CD4-positive, alpha-beta T cell (primary cell): ENCODE measurements at regions not wholly inside any gene's neighbourhood (a gene's known extent, or its start where the extent isn't known, plus 50 kb on each side); places are given as distances from the start of the nearest gene placed in this dataset.

Source experiments
- ATAC-seq: fragments of 200-7000 bp; cut with Tn5 transposase; one replicate; pipeline ENCODE4 v1.10.0; 2022; ENCODE audit warnings: mild to moderate bottlenecking; ENCODE audit not compliant: poor library complexity
- CTCF ChIA-PET: fragments of 350-600 bp; sonication (Branson Sonifier 250); formaldehyde crosslinking; loops from one replicate; lab custom pipeline; 2021; ENCODE audit warnings: antibody characterized with exemption, inconsistent platforms; lab: Charles Lee
- POLR2A ChIA-PET: fragments of 350-600 bp; sonication (Branson Sonifier 250); formaldehyde crosslinking; loops from one replicate; lab custom pipeline; 2021; ENCODE audit warnings: antibody characterized with exemption, inconsistent platforms; lab: Charles Lee
- DNase-seq, 14 experiments: peaks; one replicate each; pipeline ENCODE4 v3.0.0-alpha.2; 2013 to 2020; ENCODE audit warnings: mixed read lengths in 2 of 14
- H3K27ac ChIP-seq, 2 donors: one replicate each; pipeline versions ENCODE4 v1.5.1 to v1.7.0; 2013; ENCODE audit warnings: low read length in 2 of 2, low read depth in 1 of 2, mild to moderate bottlenecking in 1 of 2
- H3K27me3 ChIP-seq, 2 experiments: 1 replicate in 1 of 2; 2 replicates in 1 of 2; pipeline versions ENCODE4 v1.6.1 to v1.7.0; 2013; ENCODE audit warnings: low read length in 2 of 2, control low read depth in 1 of 2, mild to moderate bottlenecking in 1 of 2, moderate library complexity in 1 of 2; ENCODE audit not compliant: insufficient read depth in 2 of 2, control insufficient read depth in 1 of 2
- H3K36me3 ChIP-seq: one replicate; pipeline ENCODE4 v1.6.1; 2013; ENCODE audit warnings: low read length, control low read depth; ENCODE audit not compliant: insufficient read depth
- H3K4me1 ChIP-seq: one replicate; pipeline ENCODE4 v1.6.1; 2013; ENCODE audit warnings: low read length, control low read depth; ENCODE audit not compliant: insufficient read depth
- H3K4me3 ChIP-seq: one replicate; pipeline ENCODE4 v1.5.1; 2013; ENCODE audit warnings: mild to moderate bottlenecking, low read length, moderate library complexity
- H3K9me3 ChIP-seq, 2 experiments: 1 replicate in 1 of 2; 2 replicates in 1 of 2; pipeline versions ENCODE4 v1.6.1 to v1.7.0; 2013; ENCODE audit warnings: low read length in 2 of 2, mild to moderate bottlenecking in 2 of 2, control low read depth in 1 of 2, moderate library complexity in 1 of 2; ENCODE audit not compliant: control insufficient read depth in 1 of 2, insufficient read depth in 1 of 2
- H3K27ac Mint-ChIP-seq: one replicate; pipeline ENCODE4 v1.8.0; 2020; ENCODE audit warnings: mixed read lengths
- H3K27me3 Mint-ChIP-seq: one replicate; pipeline ENCODE4 v1.8.0; 2021; ENCODE audit warnings: mixed read lengths
- H3K36me3 Mint-ChIP-seq: one replicate; pipeline ENCODE4 v1.8.0; 2021; ENCODE audit warnings: low read depth, mixed read lengths
- H3K4me1 Mint-ChIP-seq: one replicate; pipeline ENCODE4 v1.8.0; 2021; ENCODE audit warnings: low read depth, mixed read lengths
- H3K4me3 Mint-ChIP-seq: one replicate; pipeline ENCODE4 v1.8.0; 2020; ENCODE audit warnings: mild to moderate bottlenecking, mixed read lengths
- H3K9me3 Mint-ChIP-seq: one replicate; pipeline ENCODE4 v1.8.0; 2020; ENCODE audit warnings: mixed read lengths
- intact Hi-C, 2 experiments: fragments of 100-400 bp; cut with DNase I in 1 of 2; cut with micrococcal nuclease in 1 of 2; formaldehyde crosslinking; loops; one replicate each; pipeline versions ENCODE4 v1.15.1 to v1.9.0; 2023 to 2025; cut with DNase I, micrococcal nuclease
- TF ChIP-seq, protein P1 (sequence below): fragments of 200-600 bp; IDR thresholded peaks from one replicate; pipeline ENCODE4 v1.8.0; 2022; ENCODE audit warnings: antibody characterized with exemption, mild to moderate bottlenecking

DNA sequence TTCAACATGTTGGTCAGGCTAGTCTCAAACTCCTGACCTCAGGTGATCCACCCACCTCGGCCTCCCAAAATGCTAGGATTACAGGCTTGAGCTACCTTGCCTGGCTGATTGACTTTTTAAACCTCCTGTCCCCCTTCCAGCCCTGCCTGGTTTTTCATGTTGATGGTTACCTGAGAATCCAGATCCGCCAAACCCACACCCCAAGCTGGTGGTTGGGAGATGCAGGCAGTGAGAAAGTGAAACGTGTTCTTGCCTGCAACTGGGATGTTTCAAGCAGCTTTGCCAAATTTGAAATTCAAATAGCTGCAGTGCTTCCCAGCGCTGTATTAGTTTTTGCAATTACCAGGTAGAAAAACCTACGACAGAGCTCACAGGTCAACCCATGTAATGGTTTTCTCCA is 238.3 kb upstream of the PWP1 start:
- ATAC-seq (no peak), DNase-seq (no peak)
- Mint-ChIP-seq H3K9me3 (peaks cover 2% of the 10 kb centered on the region), H3K27me3 (no peaks in the 10 kb centered on the region), H3K27ac (no peak overlapping the region), H3K4me1 (peaks cover 27% of the 10 kb centered on the region), H3K4me3 (no peak overlapping the region), H3K36me3 (peaks cover 4% of the 10 kb centered on the region)
- H3K36me3 ChIP-seq, result no peaks in the 10 kb centered on the region
- no peaks in the 10 kb centered on the region for H3K27me3 ChIP-seq
- TF ChIP-seq, protein P1, sequence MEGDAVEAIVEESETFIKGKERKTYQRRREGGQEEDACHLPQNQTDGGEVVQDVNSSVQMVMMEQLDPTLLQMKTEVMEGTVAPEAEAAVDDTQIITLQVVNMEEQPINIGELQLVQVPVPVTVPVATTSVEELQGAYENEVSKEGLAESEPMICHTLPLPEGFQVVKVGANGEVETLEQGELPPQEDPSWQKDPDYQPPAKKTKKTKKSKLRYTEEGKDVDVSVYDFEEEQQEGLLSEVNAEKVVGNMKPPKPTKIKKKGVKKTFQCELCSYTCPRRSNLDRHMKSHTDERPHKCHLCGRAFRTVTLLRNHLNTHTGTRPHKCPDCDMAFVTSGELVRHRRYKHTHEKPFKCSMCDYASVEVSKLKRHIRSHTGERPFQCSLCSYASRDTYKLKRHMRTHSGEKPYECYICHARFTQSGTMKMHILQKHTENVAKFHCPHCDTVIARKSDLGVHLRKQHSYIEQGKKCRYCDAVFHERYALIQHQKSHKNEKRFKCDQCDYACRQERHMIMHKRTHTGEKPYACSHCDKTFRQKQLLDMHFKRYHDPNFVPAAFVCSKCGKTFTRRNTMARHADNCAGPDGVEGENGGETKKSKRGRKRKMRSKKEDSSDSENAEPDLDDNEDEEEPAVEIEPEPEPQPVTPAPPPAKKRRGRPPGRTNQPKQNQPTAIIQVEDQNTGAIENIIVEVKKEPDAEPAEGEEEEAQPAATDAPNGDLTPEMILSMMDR, result no peak
- peaks cover 0 to 7% of the 10 kb centered on the region in 2 experiments for H3K9me3 ChIP-seq
- CTCF ChIA-PET, result no interaction called here
- POLR2A ChIA-PET, result no interaction called here
- H3K27ac ChIP-seq, result no peak overlapping the region
- H3K4me1 ChIP-seq, result no peaks in the 10 kb centered on the region
- H3K4me3 ChIP-seq, result no peak overlapping the region
- intact Hi-C loops, result no loop called here

DNA sequence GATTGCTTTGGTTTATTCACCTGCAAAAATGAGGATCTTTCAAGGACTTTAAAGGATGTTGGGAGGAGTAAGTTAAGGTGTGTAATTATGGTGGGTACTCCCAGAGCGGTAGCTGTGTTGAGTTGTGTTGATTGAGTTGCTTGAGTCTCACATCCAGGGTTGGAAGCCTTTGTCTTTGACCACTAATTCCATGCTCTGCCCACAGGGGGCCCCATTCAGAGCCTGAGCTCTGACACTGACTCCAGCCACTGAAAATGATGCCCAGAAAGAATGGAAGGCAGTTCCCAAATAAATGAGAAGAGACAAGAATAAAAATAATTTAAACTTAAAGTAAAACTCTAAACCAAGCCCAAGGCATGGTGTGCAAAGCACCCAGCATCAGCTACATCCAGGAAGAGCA is 237.4 kb upstream of the PWP1 start:
- CTCF ChIA-PET, result no interaction called here
- POLR2A ChIA-PET, result no interaction called here
- Histone ChIP-seq H3K27ac (no peak overlapping the region), H3K9me3 (peaks cover 0 to 14% of the 10 kb centered on the region in 2 experiments), H3K4me1 (no peaks in the 10 kb centered on the region), H3K4me3 (no peak overlapping the region), H3K36me3 (no peaks in the 10 kb centered on the region), H3K27me3 (no peaks in the 10 kb centered on the region)
- H3K9me3 Mint-ChIP-seq, result peaks cover 6% of the 10 kb centered on the region
- intact Hi-C loops, result no loop called here
- H3K4me1 Mint-ChIP-seq, result peaks cover 23% of the 10 kb centered on the region
- TF ChIP-seq, protein P1, result no peak
- H3K27ac Mint-ChIP-seq, result no peak overlapping the region
- H3K36me3 Mint-ChIP-seq, result peaks cover 4% of the 10 kb centered on the region
- no peak overlapping the region for H3K4me3 Mint-ChIP-seq
- ATAC-seq, result no peak
- DNase-seq, result no peak
- H3K27me3 Mint-ChIP-seq, result no peaks in the 10 kb centered on the region

DNA sequence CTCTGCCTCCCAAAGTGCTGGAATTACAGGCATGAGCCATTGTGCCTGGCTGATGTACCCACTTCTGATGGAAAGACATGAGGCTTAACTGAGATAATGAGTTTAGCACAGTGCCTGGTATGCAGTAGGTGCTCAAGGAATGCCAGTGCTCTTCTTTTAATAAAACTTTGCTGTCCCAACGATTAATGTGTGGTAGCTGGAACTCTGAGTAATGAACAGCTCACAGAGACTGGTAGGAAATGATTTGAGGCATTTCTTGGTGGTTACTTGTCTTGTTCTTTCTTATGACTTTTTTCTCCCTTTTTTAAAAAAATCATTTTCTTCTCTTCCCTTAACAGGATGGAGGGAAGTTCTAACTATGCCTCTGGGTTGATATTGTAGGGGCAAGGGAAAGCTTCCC is 235.7 kb upstream of the PWP1 start:
- Mint-ChIP-seq H3K27ac (no peak overlapping the region), H3K4me1 (peaks cover 19% of the 10 kb centered on the region), H3K36me3 (peaks cover 4% of the 10 kb centered on the region), H3K27me3 (no peaks in the 10 kb centered on the region), H3K9me3 (peaks cover 6% of the 10 kb centered on the region), H3K4me3 (no peak overlapping the region)
- ChIA-PET POLR2A (no interaction called here), CTCF (no interaction called here)
- Histone ChIP-seq H3K36me3 (no peaks in the 10 kb centered on the region), H3K4me3 (no peak overlapping the region), H3K9me3 (peaks cover 0 to 11% of the 10 kb centered on the region in 2 experiments), H3K4me1 (no peaks in the 10 kb centered on the region), H3K27ac (no peak overlapping the region), H3K27me3 (no peaks in the 10 kb centered on the region)
- intact Hi-C loops, result no loop called here
- ATAC-seq (no peak), DNase-seq (no peak)
- TF ChIP-seq, protein P1, result no peak
